ENCODE measurements at regions not wholly inside any gene's neighbourhood (a gene's known extent, or its start where the extent isn't known, plus 50 kb on each side); places are given as distances from the start of the nearest gene placed in this dataset.

DNA sequence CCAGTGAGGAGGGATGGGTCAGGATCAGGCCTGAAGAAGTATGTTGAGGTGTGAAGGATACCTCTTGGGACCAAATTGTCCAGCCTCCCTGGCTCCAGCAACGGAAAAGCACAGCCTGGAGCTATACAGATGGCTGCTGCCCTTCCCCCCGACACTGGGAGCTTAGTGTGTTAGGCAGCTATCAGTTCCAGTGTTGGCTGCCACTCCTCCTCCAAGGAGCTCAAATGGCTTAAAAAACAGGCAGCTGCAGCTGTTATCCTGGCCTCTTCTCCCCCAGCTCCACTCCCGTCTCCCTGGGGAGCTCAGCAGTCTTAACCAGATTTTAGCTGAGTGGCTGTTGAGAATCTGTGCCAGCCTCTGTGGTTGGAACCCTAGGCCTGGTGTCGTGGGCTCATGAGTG lies 225.0 kb downstream of the JRKL start:
- no peak for DNase-seq

DNA sequence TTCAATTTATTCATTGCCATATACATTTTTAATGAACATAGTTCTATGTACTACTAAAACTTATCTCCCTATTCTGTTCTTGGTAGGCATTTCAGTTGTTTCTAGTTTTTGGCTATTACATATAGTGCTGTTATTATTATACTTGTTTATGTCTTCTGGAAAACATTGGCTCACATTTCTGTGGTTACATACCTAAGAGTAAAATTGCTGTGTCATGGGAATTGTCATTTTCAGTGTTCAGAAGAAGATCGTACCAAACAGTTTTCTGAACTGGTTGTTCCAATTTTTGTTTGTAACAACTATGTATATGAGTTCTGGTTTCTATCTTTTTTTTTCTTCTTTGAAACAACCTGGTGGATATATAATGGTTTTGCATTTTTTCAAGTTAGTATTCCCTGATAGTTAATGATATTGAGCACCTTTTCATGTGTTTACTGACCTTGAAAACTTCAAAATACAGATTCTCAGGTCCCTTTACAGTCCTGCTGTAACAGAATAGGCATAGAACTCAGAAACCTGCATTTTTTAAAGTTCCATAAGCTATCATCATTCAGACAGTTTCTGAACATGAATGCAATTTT lies 230.7 kb downstream of the JRKL start:
- no peak for DNase-seq

DNA sequence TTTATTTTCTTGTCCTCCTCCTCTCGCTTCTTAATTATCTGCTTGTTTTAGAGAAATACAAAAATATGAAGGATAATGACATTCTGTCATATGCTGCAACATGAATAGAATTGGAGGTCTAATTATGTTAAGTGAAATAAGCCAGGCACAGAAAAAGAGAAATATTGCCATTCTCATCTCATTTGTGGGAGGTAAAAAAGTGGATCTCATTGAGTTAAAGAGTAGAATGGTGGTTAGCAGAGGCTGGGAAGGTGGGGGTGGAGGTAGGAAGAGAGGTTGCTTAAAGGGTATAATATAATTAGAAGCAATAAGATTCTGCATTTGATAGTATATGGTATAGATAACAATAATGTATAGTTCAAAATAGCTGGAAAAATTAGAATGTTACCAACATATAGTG lies 231.3 kb downstream of the JRKL start:
- DNase-seq = no peak

DNA sequence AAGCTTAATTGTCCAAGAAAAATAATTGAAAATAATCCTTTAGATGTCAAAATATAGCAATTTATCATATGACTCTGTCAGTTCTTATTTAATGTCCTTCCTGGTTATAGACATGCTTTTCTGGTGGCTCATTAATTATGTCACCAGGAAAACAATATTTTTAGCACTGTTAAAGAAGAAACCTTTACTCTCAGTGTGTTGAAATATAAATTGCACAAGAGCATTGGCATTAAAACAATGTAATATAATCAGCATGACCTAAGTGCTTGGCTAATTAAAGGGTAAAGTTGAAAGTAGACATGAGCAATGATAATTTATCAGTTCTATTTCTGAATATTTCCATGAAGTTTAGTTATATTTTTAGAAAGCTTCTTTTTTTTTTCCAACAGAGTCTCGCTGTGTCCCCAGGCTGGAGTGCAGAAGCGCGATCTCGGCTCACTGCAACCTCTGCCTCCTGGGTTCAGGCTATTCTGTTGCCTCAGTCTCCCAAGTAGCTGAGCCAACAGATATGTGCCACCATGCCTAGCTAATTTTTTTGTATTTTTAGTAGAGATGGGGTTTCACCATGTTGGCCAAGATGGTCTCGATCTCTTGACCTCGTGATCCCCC lies 232.3 kb downstream of the JRKL start:
- DNase-seq = no peak

DNA sequence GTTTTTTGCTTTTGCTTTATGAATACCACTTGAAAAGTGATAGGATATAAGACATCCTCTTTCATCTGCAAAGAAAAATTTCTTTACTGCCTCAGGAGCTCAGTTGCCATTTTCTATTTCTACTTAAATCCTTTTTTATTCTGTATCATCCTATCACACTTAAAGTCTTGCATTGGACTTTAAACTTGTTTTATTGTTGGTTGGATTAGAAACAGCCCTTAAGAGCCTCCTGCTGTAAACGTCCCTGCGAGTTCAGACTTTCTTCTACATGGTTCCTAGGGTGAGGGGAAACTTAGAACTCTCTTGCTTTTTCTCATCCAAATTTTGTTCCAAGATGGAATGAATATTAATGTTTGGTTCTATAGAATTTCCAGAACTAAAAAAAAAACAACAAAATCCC lies 234.3 kb downstream of the JRKL start:
- no peak for DNase-seq

DNA sequence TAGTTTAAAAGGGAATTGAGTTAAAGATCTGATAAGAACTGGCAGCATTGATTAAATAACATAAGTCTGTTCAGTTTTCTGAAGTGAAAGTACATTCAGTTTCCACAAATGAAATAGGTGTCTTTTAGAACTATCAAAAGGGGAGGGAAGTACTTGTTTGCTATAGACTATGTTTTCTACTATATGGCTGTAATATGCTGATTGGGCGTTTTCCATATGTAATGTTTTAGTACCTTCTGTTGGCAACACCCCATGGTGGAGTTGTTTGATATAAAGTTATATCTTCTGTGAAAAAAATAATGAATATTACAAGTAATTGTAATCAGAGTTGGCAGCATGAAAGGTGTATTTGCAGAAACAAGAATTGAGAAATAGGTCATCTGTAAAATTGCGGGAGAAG lies 237.6 kb downstream of the JRKL start:
- DNase-seq = no peak

DNA sequence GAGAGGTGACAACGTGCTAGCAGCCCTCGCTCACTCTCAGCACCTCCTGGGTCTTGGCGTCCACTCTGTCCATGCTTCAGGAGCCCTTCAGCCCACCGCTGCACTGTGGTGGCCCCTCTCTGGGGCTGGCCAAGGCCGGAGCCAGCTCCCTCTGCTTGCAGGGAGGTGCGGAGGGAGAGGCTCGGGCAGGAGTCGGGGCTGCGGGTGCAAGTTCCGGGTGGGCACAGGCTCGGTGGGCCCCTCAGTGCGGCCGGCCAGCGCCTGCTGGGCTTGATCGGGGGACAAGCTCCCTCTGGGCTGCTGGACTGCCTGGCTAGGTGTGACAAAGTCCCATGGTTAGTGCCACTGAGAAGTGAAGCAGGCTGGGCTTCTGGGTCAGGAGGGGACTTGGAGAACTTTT lies 245.8 kb downstream of the JRKL start:
- no peak for DNase-seq

DNA sequence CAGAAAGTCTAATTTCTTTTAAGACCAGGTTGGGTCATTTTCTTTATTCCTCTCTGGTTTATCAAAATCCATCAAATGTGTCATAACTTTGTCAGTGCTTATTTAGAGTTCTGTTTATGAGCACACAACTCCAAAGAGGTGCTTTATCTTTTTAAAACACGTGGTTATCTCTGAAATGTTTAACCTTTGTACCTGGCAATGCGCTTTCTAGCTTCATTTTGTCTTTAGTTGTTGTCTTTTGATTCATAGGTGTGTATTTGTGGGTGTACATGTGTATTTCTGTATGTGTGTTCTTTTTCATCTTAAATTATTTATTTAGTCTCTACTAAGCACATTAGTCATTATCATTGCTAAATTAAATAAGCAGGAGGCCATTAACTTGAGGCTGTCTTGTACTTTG lies 251.4 kb downstream of the JRKL start:
- DNase-seq = no peak

DNA sequence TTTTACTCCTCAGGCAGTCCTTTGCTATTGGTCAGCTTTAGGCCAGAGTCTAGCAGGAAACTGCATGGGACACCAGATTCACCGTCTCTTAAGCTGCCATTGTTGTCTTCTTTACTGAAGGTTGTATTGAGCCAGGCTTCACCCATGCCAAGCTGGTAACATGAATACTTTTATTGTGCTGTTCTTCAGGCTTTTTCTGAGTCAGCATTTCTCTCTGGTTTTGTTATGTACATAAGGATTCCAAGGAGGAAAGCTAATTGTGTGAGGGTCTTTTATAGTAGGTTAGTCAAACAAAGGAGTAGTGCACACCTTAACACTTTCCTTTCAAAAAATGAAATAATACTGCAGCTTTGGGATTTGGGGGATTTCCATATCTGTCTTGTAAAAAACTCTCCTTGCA lies 252.8 kb downstream of the JRKL start:
- no peak for DNase-seq

DNA sequence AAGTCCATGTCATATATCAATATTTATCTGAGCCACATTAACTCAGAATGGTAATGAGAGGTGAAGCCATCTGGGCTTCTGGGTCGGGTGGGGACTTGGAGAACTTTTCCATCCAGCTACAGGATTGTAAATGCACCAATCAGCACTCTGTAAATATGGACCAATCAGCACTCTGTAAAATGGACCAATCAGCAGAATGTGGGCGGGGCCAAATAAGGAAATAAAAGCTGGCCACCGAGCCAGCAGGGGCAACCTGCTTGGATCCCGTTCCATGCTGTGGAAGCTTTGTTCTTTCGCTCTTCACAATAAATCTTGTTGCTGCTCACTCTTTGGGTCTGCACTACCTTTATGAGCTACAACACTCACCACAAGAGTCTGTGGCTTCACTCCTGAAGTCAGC lies 253.4 kb downstream of the JRKL start:
- DNase-seq = no peak

DNA sequence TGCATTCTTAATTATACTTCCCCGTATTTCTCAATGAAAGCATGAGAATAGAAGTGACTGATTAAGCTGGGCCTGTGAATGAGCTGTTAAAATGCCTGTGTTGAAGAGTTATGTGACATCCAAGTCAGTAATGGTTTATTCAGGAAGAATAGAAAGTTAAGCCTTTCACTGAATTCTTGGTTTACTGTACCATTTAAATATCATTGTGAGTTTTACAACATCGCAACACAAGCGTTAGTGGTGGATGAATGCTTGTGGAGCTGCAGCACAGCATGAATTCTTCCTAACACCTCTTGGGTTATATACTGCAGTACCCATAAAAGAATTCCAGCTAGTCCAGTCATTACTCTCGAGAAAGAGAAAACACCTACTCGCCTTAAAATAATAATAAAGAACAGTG lies 257.8 kb downstream of the JRKL start:
- no peak for DNase-seq

DNA sequence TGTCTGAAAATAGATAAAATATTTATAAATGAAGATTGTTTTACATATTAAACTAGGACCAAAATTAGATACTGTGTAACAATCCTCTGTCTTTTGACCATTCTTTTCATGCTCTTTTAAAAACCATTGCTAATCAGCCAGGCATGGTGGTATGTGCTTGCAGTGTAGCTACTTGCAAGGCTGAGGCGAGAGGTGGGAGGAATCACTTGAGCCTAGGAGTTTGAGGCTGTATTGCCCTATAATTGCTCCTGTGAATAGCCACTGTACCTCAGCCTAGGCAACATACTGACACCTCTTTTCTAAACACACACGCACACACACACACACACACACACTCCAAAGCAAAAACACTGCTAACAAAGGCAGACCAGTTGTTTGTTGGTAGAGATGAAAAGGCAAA lies 259.2 kb downstream of the JRKL start:
- no peak for DNase-seq

DNA sequence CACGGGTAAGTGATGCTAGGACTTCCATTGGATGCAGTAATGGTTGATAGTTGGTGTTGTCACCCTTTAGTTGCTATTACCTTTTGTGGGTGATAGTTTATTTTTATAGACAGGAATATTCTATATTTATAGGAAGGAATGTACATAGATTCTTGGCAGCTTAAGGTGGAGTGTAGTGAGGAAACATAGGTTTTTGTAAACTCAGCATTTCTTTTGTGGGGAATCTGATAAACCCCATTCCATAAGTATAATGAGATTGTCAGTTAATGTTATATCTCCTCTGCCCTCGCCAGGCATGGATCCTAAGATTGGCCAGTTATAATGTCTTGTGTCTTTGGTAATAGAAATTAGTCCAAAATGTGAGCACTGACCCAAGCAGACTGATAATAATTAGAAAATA lies 262.7 kb downstream of the JRKL start:
- no peak for DNase-seq

DNA sequence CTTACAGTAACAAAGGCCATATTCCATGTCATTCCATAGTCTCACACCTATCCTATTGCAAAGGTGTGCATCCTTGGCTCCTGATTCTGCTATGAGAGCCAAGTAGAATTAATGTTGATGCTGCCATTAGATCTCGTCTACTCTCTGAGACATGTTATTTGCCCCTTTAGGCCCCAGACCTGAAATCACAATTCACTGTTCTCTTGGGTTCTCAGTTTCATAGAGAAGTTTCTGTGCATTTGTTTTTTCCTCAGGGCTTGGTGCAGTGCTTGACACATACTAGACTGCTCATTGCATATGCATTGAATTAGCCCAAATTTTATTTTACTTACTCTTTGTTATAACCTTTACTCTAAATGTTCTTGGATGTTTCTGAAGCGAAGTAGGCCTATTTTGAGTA lies 265.7 kb downstream of the JRKL start:
- no peak for DNase-seq

DNA sequence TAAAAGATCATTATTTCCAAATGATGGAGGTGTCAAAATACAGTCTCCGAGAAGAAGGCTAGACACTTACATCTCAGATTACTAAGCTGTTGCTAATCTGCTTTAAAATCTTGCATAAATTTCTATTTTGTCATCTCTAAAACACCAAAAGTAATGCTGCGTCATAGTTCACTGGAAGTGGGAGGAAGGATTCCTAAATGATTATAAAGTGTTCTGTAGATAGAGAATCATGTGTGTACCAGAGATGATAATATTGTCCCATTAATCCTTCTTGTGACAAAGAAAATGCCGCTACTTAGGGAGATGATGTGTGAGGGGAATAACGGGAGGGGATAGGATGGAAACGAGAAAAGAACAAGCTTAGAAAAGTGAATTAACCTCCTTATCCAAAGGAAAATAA lies 268.6 kb downstream of the JRKL start:
- DNase-seq = no peak

DNA sequence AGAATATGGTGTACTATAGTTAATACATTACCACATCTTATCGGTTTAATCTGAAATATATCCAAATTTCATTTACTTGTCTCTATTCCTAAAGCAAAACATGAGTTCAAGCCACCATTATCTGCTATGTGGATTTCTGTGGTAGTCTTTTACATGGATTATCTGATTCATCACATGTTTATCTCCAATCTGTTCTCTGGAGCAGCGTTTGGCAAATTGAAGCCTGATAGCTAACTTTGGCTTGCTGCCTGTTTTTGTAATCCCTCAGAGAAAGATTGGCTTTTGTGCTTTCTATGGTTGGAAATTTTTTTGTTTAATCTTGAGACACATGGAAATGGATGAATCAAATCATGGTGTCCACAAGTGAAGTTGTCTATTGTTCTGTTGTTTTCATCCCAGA lies 274.3 kb downstream of the JRKL start:
- DNase-seq = no peak

DNA sequence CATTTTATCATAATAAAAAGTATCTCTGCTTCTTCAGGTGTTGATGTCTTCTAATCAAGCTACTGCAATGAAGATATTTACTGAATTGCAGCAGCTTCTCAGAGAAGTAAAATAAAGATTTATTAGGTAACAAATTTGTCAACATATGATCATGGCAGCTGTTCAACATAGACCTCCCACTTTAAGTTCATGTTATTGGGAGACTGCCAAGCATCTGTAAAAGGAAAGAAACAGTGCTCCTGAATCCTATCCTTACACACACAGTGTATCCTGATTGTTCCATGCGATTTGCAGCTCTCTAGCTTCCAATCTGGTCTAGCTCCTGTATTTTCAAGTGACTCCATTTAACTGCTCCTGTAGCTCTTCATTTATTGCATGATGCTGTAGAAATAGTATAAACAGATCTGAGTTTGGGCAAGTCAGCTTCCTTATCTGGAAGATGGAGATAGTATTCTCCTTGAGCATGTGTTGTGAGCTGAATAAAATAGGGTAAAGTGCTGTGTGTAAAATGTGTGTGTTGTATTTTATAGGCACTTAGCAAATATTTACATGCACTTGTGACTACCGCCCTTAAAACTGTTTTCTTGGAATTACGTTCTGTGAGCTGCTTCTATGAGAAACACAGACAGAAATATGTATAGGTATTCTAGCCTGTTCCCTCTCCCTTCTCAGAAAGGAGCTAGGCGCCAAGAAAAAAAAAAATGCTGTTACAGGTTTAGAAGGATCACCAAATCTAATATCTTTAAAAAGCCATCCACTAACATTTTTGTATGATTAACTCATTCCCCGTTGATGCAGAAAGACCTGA lies 290.6 kb downstream of the JRKL start:
- no peak for DNase-seq

DNA sequence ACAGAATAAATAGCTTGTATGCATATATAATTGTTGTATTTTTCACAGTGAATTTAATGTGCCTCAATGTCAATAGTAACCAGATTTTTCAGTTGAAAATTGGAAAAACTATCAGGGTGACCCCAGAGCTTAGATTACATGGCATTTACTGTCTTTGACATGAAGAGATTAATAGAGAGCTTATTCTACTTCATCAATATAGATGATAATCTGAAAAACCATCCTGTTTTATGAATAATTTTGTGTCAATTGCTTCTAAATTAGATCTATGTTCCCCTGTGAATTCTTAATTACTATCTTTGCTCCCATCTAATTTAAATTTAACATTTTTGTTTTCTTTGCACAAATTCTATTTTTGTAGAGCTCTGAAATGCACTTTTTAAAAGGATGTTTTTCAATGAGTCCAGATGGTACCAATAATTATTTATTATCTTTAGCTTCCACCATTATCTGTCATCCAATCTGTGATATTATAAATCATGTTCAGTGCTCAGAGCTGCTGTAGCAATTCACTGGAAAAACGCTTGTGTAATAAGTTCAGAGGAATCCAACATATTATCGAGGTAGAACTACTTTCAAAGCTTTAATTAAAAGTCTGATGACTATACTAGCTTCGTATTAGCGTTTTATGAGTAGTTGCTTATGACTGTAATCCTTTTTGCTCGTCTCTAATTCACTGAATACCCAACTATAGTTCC lies 291.4 kb downstream of the JRKL start:
- no peak for DNase-seq

DNA sequence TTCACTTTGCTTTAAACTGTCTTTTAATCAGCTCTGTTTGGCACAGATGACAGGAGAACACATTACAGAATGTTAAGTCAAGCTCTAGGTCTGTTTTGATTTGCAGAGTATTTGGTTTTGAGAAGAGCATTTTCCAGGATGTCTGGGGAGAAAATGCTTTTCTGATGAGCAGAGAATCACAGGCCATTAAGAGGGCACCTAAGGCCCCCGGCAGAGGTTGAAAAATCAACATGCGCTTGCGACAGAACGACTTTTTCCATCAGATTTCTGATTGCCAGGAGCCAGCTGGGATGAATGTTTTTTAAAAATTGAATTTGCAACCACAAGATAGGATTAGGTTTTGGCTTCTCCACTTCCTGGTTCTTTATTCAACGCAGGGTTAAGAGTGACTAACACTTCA lies 304.5 kb downstream of the JRKL start:
- DNase-seq = no peak

DNA sequence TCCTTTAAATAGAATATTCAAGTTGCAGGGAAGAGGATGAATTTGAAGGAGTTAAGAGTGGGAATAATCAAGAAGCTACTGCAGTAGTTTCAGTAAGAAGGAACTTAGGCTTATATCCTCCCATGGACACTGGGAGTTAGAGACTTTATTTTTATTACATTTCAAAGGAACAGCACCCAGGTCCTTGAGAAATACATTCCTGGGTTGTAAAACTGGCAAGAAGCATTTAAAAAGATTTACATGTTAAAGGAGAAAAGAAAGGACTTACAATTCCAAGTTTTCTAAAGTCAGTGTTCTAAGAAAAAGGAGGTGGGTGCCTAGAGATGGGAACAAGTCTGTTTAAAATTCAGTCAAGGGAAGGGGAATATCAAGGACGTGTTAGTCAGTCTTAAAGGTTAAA lies 306.9 kb downstream of the JRKL start:
- no peak for DNase-seq

DNA sequence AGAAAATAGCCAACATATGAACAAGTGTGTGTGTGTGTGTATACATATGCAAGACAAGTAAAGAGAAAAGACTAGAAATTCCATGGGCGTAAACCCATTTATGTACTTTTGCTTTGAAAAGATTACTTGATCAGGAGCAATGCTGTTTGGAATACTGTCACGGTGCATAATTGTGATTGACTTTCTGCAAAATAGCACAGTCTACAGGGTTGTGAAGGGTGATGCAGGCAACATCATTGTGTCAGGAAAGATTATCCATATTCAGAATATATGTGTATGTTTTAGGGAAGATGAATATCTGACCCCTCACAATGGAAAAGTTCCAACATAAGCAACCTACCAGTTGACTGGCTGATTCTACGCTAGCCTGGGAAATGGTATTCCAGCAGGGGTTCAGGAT lies 307.7 kb downstream of the JRKL start:
- DNase-seq = no peak

DNA sequence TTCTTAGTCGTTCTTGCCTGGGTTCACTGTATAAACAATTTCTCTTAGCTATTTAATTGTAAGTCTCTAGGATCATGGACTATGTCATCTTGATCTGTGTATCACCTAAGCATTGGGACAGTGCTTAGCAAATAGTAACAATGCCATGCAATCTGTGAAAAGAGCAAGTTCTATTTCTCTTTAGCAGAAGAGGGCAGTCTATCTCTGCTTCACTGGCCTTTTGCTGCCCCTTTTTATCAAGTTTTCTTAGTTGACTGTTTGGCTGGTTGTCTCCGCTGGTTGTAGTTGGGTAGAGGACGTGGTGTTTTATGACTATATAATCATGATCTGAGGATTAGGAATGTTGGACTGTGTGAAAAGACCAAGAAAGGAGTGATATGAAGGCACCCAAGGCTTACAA lies 315.0 kb downstream of the JRKL start:
- DNase-seq = no peak

DNA sequence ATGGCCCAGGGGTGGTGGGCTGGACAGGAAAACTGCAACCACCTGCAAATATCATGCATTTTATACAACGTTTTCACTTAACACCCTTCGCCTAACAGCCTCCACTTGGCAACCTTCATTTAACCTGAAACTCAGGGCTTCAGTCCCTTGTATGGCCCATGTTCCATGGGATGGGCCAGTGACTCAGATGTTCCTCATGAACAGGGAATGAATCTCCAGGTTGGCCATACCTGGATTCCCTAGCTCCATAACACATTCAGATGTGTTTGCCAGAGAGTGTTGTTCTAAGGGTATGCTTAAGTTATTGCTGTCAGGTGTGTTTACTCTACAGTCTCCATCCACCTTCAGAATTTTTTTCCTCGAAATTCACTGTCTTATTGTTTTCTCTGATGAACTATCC lies 316.9 kb downstream of the JRKL start:
- no peak for DNase-seq

DNA sequence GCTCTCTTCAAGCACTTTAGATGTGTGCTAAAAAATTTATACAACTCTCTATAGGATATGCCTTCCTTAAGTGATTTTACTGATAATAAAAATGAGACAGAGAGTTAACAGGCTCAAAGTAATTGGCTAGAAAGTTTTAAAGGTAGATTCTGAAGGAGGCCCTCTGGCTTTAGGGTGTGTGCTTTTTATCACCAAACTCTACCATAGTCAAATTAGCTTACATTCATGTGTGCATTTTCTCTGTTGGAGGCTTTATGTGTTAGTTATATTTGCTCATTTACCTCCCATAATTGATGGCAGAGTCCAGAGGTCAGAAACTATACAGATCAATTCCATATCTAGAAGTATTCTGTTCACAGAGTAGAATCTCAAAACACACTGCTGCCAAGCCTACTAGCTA lies 317.5 kb downstream of the JRKL start:
- DNase-seq = no peak

All from hematopoietic multipotent progenitor cell treated with erythropoietin and hydrocortisone succinate and interleukin-3 and kit ligand, for 6 days (in vitro differentiated cells).